NCI-H1417 treated with DMSO at 0.1 percent for 48 hours (cell line): ENCODE measurements at regions not wholly inside any gene's neighbourhood (a gene's known extent, or its start where the extent isn't known, plus 50 kb on each side); places are given as distances from the start of the nearest gene placed in this dataset.

Experiments
- DNase-seq: peaks from one replicate; lab custom pipeline; 2025; lab: John Stamatoyannopoulos, UW

DNA sequence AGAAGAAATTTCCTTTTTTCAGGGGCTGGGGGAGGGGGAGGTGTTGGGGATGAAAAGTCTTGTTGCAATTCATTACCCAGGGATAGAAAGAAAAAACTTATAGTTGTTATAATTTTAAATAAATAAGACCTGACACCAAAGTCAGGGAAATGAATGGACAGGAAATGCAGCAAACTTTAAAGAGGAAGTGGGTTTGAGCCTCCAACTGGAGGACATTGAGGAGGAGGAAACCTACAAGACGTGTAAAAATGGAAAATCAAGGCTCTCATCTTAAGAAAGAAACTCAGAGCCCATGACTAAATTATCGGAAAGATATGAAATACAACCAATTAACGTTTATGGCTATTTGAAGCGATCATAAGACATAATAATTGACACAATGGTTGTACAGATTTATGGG, 54.4 kb downstream of the NIBAN1 start:
- DNase-seq = no peak

- DNase-seq = no peak
These were observed 58.7 kb downstream of the NIBAN1 start for GRCh38 chr1:184915463-184916090.

- DNase-seq = no peak
These were observed 60.2 kb downstream of the NIBAN1 start for GRCh38 chr1:184914149-184914548.

DNA sequence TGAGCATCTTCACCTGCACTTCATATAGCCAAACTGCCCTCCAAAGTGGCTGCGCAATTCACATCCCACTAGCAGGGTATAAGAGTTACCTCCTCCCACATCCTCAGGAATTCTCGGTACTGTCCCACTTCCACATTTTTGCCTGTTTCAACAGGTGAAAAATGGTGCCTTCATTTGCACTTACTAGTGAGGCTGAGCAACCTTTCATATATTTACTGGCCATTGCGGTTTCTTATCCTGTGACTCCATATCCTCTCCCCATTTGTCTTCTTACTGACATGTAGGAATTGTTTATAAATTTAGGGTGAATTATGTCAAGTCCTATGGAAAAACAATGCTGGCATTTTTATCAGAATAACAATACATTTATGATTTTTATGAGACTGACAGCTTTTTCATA, 61.9 kb downstream of the NIBAN1 start:
- DNase-seq = no peak

DNA sequence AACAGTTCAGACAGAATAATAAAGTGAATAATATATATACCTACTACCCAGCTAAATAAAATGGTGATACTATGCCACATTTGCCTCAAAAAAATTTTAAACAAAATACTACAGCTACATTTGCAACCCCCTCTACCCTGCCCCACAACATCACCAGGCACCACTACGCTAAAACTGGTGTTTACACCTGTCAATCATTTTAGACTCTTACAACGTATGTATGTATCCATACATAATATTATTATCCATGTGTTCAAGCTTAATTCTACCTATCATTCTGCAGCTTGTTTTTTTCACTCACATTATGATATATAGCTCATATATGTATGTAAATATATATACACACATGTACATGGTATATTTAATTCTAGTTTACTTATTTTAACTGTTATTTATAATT, 62.5 kb downstream of the NIBAN1 start:
- DNase-seq = no peak

DNA sequence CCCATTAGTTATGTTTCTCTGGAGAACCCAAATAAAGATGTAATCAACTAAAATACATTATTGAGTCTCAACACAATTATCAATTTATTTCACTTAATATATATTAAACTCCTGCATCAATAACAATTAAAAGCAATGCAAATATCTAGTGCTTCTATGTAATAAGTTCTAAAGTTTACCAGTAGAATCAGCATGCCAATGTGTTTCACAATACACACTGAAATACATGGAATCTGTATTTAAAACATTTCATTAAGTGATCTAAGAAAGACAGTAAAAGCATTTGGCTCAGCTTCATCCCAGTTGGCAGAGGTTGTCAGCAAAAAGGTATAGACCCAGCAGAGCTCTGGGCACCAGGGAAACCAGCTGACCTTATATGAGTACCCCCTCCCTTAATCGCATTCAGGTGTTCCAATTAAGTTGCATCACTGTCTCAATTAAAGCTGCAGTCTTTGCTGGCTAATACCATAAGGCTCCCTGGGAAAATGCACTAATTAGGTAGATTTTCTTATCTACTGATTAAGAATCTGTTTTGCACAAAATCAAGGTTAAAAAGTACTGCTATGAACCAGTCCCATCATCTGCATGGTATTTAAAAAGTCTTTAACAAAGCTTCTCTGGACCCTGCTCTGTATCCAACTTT, 63.1 kb downstream of the NIBAN1 start:
- DNase-seq = no peak

DNA sequence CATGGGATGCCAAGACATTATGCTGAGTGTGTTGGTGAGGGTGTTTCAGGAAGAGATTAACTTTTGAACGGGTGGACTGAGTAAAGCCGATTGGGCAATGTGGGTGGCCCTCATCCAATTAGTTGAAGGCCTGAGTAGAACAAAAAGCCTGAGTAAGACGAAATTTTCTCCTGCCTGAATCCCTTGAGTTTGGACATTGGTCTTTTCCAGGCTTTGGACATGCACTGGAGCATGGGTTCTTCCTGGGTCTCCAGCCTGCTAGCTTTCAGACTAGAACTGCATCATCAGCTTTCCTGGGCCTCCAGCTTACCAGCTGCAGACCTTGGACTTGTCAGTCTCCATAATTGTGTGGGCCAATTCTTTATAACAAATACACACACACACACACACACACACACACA, 63.6 kb downstream of the NIBAN1 start:
- DNase-seq = no peak

DNA sequence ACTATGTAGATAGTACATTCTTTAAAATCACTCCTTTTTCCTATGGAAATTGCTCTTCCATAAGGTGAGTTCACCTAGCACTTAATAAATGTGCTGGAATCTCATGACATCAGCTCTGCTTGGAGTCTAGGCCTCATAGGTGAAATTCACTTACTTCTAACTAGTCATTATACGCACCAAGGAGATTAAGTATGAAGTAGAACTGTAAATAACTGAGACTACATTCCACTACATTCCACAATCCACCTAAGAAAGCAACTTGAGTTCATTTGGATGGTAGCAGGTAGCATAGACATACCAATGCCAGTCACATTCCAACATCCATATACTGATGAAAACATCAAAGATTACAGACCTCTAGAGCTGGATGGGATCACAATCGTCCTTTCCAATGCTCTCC, 64.3 kb downstream of the NIBAN1 start:
- no peak for DNase-seq

DNA sequence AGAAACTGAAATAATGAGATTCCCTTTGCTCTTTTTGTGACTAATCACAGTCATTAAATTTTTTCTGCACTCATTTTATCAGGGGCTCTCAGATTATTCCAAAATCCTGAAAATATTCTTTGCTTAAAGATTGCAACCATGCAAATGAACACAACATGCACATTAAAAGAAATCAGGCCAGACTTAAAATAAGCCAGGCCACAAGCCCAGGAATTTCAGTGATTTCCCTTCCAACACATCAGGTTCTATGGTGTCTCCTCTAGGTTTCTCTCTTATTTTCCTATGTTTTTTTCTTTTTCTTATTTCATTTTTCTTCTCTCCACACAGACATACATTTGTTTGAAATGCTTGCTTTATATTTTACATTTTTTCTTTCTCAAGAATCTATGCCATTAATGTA, 65.3 kb downstream of the NIBAN1 start:
- no peak for DNase-seq

GRCh38 chr1:184908506-184908905, 65.8 kb downstream of the NIBAN1 start:
- DNase-seq = no peak

DNA sequence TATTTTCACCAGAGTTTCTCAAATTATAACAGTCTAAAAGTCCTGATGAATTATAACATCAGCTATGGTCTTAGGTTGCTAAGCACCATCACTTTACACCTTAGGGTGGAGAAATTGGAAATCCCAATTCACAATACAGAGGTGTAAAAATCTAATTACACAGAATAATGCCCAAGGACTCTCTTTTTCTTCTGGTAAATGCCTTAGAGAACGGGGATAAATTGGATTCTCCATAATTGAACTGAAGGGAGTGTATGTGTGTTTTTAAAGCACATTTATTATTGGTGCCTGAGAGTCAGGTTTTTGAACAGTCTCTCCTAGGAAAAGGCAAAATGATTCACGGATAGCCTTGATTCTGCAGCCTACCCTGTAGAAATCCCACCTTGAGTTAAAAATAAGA, 66.8 kb downstream of the NIBAN1 start:
- DNase-seq = no peak

DNA sequence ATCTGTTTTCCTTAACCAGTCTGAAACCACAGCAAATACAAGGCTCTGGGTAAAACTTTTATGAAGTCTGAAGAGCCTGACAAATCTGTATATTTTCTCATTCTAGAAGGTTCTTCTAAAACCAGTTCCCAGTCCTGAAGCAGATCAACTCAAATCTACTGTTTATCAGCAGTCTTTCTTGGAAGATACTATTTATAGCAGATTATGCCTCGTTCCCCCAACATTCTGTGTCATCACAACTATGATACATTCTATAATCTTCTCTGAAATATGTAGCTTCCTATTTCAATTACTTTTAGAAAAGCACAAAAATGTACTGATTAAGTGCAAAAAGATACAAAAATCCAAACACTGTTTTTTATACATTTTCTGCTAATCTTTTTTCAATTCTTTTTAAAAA, 67.5 kb downstream of the NIBAN1 start:
- DNase-seq = no peak

- DNase-seq = peak; percentile 72
These were observed 68.5 kb downstream of the NIBAN1 start for GRCh38 chr1:184905601-184906322.

- DNase-seq = no peak
These were observed 71.1 kb downstream of the NIBAN1 start for GRCh38 chr1:184903111-184903692.

- DNase-seq = no peak
These were observed 73.8 kb downstream of the NIBAN1 start for GRCh38 chr1:184900507-184900906.

GRCh38 chr1:184896000-184896399, 78.3 kb downstream of the NIBAN1 start:
- no peak for DNase-seq

DNA sequence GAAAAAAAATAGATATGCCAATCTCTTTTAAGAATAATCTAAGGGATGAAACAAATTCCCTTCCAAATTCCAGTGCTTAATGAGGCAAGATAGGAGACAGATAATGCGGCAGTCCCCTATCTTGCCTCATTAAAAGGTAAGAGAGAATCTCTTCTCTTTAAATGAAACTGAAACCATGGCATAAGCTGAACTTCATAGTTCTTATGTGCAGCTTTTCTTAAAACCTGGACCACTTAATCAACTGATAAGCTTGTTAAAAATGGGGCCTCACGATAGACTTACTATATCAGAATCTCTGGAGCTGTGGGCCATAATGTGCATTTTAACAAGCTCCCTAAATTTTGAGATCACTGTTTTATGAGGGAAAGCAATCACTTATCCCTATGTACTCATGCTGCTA, 79.2 kb downstream of the NIBAN1 start:
- DNase-seq = no peak

GRCh38 chr1:184893695-184894094, 80.6 kb downstream of the NIBAN1 start:
- DNase-seq = no peak

DNA sequence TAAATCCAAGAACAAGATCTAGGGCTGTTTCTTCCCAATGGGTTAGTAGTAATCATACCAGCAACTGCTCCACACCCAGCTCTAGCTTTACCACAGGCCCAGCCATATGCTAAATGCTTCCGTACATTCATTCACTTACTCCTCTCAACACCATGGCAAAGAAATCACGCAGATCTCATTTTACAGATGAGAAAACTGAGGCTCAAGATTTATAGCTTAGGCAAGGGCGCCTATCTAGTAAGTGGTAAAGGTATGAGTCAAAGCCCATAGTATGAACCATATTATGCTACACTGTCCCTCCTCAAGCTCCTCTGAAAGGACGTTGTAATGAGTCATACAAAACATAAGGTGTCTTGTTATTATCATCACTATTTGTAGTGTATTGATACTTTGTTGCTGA, 82.2 kb downstream of the NIBAN1 start:
- DNase-seq = no peak

DNA sequence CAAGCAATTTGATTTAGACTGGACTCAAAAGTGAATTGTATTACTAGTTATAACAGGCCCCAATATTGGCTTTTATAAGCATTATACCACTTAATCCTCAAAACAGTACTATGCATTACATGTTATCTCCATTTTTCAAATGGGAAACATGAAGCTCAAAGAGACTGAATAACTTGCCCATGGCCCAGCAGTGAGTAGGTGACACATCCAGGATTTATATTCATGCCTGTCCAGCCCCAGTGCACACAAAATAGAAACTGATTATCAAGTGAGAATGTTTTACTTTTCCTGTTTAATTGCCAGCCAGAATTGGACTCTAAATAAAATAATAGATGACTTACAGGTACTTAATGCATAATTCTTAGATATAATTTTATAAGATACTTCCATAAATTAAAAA, 82.9 kb downstream of the NIBAN1 start:
- no peak for DNase-seq

DNA sequence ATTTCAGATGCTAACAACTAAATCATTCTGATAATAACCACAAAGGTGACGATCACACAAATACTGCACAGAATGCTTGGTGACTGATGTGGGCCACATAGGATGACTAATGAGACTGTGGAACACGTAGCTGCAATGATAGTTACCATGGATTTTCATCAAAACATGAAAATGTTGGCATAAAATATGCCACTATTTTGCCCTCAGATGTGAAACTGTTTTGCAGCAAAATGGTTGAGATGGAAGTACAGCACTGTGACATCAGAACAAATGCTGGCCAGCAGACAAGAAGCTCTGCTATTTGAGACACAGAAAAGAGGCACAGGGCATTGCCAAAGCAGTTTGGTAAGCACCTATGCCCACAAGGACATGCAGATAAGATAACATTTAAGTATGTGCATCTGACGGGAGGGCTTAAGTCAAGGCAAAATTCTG, 83.8 kb downstream of the NIBAN1 start:
- DNase-seq = no peak

GRCh38 chr1:184889902-184890301, 84.4 kb downstream of the NIBAN1 start:
- DNase-seq = no peak

DNA sequence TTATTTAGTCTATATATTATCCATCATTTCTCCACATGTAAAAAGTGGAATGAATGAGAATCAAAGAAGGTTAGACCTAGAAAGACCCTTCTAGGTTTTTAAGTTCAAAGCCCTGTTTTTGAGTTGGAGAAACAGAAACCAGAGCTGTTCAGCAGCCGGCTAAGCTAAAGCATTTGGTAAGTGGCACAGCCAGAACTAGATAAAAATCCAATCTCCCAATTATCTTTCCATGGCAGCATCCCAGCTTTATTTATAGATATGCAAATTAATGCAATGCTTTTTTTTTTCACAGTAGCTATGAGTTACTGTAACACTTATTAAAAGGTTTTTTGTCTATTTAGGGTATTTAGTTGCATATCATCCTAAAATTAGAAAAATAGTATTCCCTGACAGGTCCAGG, 85.1 kb downstream of the NIBAN1 start:
- no peak for DNase-seq
